ENCODE measurements at regions not wholly inside any gene's neighbourhood (a gene's known extent, or its start where the extent isn't known, plus 50 kb on each side); places are given as distances from the start of the nearest gene placed in this dataset.

DNA sequence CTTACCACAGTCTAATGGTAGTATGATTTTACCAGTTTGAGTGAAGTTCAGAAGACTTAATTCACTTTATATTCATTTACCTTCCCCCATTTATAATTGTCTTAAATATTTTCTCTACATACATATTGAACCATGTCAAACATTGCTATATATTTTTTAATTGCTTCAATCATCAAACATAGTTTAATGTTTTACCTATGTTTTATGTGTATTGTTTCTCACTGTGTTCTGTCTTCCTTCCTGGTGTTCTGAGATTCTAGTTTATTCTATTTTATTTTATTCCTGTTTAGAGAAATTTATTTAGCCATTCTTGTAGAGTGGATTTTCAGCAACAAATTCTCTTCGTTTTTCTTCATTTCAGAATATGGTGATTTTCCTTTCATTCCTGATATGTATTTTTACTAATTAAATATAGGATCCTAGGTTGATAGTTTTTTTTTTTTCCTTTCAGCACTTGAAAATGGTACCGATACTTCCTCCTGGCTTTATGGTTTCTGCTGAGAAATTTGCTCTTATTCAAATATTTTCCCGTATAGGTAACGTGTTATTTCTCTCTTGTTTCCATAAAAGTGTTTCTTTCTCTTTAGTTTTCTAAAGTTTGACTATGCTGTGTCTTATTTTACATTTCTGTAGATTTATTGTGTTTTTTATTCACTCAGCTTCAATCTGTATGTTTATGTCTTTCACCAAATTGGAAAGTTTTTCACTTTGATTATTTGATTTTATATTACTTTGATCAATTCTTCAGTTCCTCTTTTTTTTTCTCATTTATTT is 201.8 kb upstream of the AGR3 start:
- TF ChIP-seq POLR2A (IDR thresholded peaks at IDR 0.05) (no peak), CTCF (IDR thresholded peaks at IDR 0.05) (no peak), POLR2AphosphoS5 (IDR thresholded peaks at IDR 0.05) (no peak)

Data from breast epithelium (tissue), 3 donors.